ENCODE measurements at regions not wholly inside any gene's neighbourhood (a gene's known extent, or its start where the extent isn't known, plus 50 kb on each side); places are given as distances from the start of the nearest gene placed in this dataset.

- DNase-seq, result no peak
Observed at GRCh38 chr10:108819302-108819701, 1104.0 kb downstream of the XPNPEP1 start.

- no peak for DNase-seq
Observed at GRCh38 chr10:108817584-108817983, 1105.7 kb downstream of the XPNPEP1 start.

GRCh38 chr10:108817135-108817534 lies 1106.2 kb downstream of the XPNPEP1 start:
- DNase-seq, result no peak

GRCh38 chr10:108812906-108813305 lies 1110.4 kb downstream of the XPNPEP1 start:
- no peak for DNase-seq

- no peak for DNase-seq
Observed at GRCh38 chr10:108812296-108812695, 1111.0 kb downstream of the XPNPEP1 start.

GRCh38 chr10:108808228-108808627 lies 1115.1 kb downstream of the XPNPEP1 start:
- DNase-seq, result no peak

GRCh38 chr10:108801775-108802517 lies 1121.4 kb downstream of the XPNPEP1 start:
- DNase-seq, result no peak

GRCh38 chr10:108801220-108801619 lies 1122.1 kb downstream of the XPNPEP1 start:
- no peak for DNase-seq

GRCh38 chr10:108797573-108797972 lies 1125.7 kb downstream of the XPNPEP1 start:
- DNase-seq, result no peak

GRCh38 chr10:108791794-108792474 lies 1131.4 kb downstream of the XPNPEP1 start:
- no peak for DNase-seq

- DNase-seq, result no peak
Observed at GRCh38 chr10:108791030-108791429, 1132.3 kb downstream of the XPNPEP1 start.

GRCh38 chr10:108789919-108790318 lies 1133.4 kb downstream of the XPNPEP1 start:
- DNase-seq, result no peak

- no peak for DNase-seq
Observed at GRCh38 chr10:108789336-108789735, 1134.0 kb downstream of the XPNPEP1 start.

- no peak for DNase-seq
Observed at GRCh38 chr10:108788891-108789290, 1134.4 kb downstream of the XPNPEP1 start.

- DNase-seq, result no peak
Observed at GRCh38 chr10:108787932-108788331, 1135.4 kb downstream of the XPNPEP1 start.

GRCh38 chr10:108785011-108785410 lies 1138.3 kb downstream of the XPNPEP1 start:
- DNase-seq, result no peak

GRCh38 chr10:108784534-108784933 lies 1138.8 kb downstream of the XPNPEP1 start:
- DNase-seq, result no peak

- DNase-seq, result peak; percentile 16
Observed at GRCh38 chr10:108783897-108784296, 1139.4 kb downstream of the XPNPEP1 start.

GRCh38 chr10:108782411-108782810 lies 1140.9 kb downstream of the XPNPEP1 start:
- no peak for DNase-seq

GRCh38 chr10:108779501-108779900 lies 1143.8 kb downstream of the XPNPEP1 start:
- no peak for DNase-seq

GRCh38 chr10:108775911-108776475 lies 1147.3 kb downstream of the XPNPEP1 start:
- peak; percentile 21 for DNase-seq

- no peak for DNase-seq
Observed at GRCh38 chr10:108771106-108771505, 1152.2 kb downstream of the XPNPEP1 start.

GRCh38 chr10:108765794-108766193 lies 1157.5 kb downstream of the XPNPEP1 start:
- DNase-seq, result no peak

GRCh38 chr10:108757946-108758345 lies 1165.4 kb downstream of the XPNPEP1 start:
- no peak for DNase-seq

All from eye (tissue), 1 donor.